ENCODE measurements at regions not wholly inside any gene's neighbourhood (a gene's known extent, or its start where the extent isn't known, plus 50 kb on each side); places are given as distances from the start of the nearest gene placed in this dataset.

DNA sequence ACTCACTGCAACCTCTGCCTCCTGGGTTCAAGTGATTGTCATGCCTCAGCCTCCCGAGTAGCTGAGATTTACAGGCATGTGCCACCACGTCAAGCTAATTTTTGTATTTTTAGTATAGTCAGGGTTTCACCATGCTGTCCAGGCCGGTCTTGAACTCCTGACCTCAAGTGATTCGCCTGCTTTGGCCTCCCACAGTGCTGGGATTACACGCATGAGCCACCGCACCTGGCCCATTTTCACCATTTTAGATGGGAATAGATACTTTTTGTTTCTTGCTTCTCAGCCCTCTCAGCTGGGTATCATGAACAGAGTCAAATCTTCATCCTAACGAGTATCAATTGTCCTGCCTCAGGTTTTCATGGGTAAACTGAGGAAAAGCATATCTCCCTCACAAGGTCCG, 235.0 kb downstream of the CDC5L start:
- H3K4me3 ChIP-seq, result no peak overlapping the region
- peak in 1 of 3 donors; percentile 3 for DNase-seq
- TF ChIP-seq CTCF (IDR thresholded peaks at IDR 0.05) (no peak), POLR2A (IDR thresholded peaks at IDR 0.05) (no peak)

DNA sequence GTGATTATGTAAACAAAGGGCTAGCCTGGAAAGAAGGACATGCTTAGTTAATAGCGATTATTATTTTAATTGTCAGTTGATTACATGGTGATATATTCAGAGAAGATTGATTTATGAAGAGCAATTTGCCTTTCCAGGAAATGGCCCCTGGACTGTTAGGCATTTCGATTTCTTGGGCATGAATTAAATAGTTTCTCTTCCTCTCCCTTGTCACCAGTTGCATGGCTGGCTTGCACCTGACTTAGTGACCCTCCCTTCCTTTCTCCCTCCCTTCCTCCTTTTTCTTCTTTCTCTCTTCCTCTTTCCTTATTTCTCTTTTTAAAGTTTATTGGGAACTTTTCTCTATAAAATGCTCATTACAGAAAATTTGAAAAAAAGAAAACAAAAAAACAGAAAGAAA, 235.4 kb downstream of the CDC5L start:
- no peaks in the 10 kb centered on the region for H3K36me3 ChIP-seq
- H3K4me3 ChIP-seq, result no peak overlapping the region
- H3K9me3 ChIP-seq, result no peaks in the 10 kb centered on the region
- H3K27ac ChIP-seq, result no peak overlapping the region
- TF ChIP-seq POLR2A (IDR thresholded peaks at IDR 0.05) (no peak), CTCF (IDR thresholded peaks at IDR 0.05) (no peak)
- H3K4me1 ChIP-seq, result no peaks in the 10 kb centered on the region
- H3K27me3 ChIP-seq, result no peaks in the 10 kb centered on the region
- no peak for DNase-seq

More for the DNA sequence above, 235.0 kb downstream of the CDC5L start:
- no peak overlapping the region for H3K27ac ChIP-seq
- H3K36me3 ChIP-seq, result no peaks in the 10 kb centered on the region
- H3K4me1 ChIP-seq, result no peaks in the 10 kb centered on the region
- H3K9me3 ChIP-seq, result no peaks in the 10 kb centered on the region
- no peaks in the 10 kb centered on the region for H3K27me3 ChIP-seq

- Histone ChIP-seq H3K9me3 (no peaks in the 10 kb centered on the region), H3K4me3 (no peak overlapping the region), H3K36me3 (no peaks in the 10 kb centered on the region), H3K27ac (no peak overlapping the region), H3K27me3 (no peaks in the 10 kb centered on the region), H3K4me1 (no peaks in the 10 kb centered on the region)
- TF ChIP-seq CTCF (IDR thresholded peaks at IDR 0.05) (no peak), POLR2A (IDR thresholded peaks at IDR 0.05) (no peak)
- DNase-seq, result peak in 1 of 3 donors; percentile 19
Observed at GRCh38 chr6:44624226-44624625, 236.7 kb downstream of the CDC5L start.

DNA sequence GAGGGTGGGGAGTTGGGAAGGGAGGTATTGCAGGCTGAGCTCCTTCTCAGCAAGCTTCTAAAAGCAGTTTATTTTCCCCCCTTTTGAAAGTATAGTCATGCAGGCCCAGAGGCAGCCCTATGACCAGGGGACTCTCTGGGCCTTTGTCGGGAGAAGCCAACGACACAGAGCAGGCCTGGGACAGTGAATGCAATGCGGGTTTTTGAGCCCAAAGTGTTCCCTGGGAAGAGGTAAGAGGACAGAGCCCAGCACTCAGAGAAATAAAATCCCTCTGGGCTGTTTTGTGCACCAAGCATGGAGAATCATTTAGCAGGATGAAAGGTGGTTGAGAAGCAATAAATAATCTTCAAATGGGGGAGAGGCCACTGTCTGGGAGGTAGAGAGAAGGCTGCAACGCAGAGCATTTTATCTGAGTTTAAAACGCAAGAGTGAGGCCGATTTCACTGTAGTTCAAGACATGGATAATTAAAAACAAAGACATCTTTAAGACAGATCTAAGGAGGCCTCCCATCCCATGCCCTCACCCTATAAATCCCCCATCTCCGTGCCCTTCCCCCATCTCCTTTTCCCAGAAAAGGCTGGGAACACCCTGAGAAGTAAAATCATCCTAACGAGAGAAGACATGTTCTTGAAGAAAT, 237.5 kb downstream of the CDC5L start:
- peak in 1 of 3 donors; percentile 3 for DNase-seq
- TF ChIP-seq POLR2A (IDR thresholded peaks at IDR 0.05) (no peak), CTCF (IDR thresholded peaks at IDR 0.05) (no peak)
- Histone ChIP-seq H3K27ac (no peak overlapping the region), H3K4me1 (no peaks in the 10 kb centered on the region), H3K9me3 (no peaks in the 10 kb centered on the region), H3K4me3 (no peak overlapping the region), H3K36me3 (no peaks in the 10 kb centered on the region), H3K27me3 (no peaks in the 10 kb centered on the region)

- Histone ChIP-seq H3K4me3 (no peak overlapping the region), H3K4me1 (no peaks in the 10 kb centered on the region), H3K27me3 (no peaks in the 10 kb centered on the region), H3K36me3 (no peaks in the 10 kb centered on the region), H3K9me3 (no peaks in the 10 kb centered on the region), H3K27ac (no peak overlapping the region)
- peak in 1 of 3 donors; percentile 14 for DNase-seq
- TF ChIP-seq POLR2A (IDR thresholded peaks at IDR 0.05) (no peak), CTCF (IDR thresholded peaks at IDR 0.05) (no peak)
Observed at GRCh38 chr6:44625996-44626395, 238.5 kb downstream of the CDC5L start.

GRCh38 chr6:44626616-44627015, 239.1 kb downstream of the CDC5L start:
- H3K27ac ChIP-seq, result no peak overlapping the region
- H3K4me1 ChIP-seq, result no peaks in the 10 kb centered on the region
- no peaks in the 10 kb centered on the region for H3K27me3 ChIP-seq
- H3K9me3 ChIP-seq, result no peaks in the 10 kb centered on the region
- TF ChIP-seq POLR2A (IDR thresholded peaks at IDR 0.05) (no peak), CTCF (IDR thresholded peaks at IDR 0.05) (no peak)
- no peak overlapping the region for H3K4me3 ChIP-seq
- H3K36me3 ChIP-seq, result no peaks in the 10 kb centered on the region
- peak in 1 of 3 donors; percentile 40 for DNase-seq

Measured in Peyer's patch (tissue), 4 donors.